ENCODE measurements at regions not wholly inside any gene's neighbourhood (a gene's known extent, or its start where the extent isn't known, plus 50 kb on each side); places are given as distances from the start of the nearest gene placed in this dataset.
"Not testable (repeated sequence)": the region's sequence is repeated elsewhere in the genome, so short reads cannot be mapped to it uniquely, and the experiment has no call there.

DNA sequence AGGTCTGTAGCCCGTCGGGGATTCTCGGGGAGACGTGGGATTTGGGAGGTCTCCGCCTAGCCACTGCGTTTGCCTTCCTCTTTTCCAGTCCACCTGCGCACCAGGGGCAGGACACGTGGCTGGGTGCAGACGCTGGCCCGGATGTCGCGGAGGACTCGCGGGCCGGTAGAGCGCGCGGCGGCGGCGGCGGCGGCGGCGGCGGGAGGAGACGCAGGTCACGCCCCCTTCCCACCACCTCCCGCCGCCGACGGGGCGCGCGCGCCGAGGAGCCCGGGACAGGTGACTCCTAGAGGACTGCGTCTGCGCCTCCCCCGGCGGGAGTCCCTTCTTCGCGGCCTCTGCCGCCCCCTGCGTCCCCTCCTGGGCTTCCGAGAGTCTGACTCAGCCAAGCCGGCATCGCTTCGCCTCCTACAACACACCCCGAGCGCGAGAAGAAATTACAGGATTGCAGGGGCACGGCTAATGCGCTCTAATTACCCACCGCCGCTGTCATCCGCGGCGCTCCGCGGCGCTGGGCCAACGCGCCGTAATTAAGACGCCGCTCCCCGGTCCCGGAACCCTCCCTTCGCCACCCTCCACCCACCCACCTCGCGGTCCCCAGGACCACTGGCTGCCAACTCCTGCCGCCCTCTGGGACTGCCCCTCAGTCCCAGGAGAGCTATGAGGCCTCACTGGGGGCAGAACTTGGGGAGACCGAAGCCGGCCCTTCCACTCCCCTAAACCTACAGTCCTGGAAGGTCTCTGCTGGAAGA is 124.5 kb downstream of the MRPL14 start:
- DNase-seq (ENCODE audit: low spot score in 2 of 2, unreplicated experiment in 2 of 2): peak; percentile 40 to 63
- no peaks in the 10 kb centered on the region for H3K9me3 Mint-ChIP-seq

DNA sequence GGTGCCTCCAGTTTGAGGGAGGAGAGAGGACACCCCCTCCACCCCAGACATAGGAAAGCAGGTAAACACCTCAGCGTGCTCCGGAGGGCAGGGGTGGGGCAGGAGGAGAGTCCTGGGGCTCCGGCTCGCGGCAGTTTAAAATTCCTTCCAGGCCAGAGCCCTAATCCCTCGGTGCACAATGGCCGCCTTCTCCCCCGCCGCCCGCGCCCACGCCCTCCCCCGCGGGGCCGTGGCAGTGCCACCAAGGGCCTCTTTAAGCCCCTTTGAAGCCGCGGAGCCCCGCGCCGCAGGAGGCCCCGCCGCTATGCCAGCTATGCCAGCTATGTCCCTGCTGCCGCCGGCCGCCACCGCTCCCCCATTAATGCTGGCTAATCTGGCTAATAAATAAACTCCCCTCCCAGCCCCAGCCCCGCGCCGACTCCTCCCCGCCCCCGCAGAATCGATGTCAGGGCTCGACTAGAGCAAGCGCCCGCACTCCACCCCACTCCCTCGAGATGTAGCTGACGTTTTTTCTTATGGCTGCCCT is 125.1 kb downstream of the MRPL14 start:
- peaks cover 5% of the 10 kb centered on the region for H3K36me3 Mint-ChIP-seq
- H3K4me1 Mint-ChIP-seq: peaks cover 27% of the 10 kb centered on the region
- no peaks in the 10 kb centered on the region for H3K9me3 Mint-ChIP-seq
- peak; percentile 44 to 66 for DNase-seq (ENCODE audit: low spot score in 2 of 2, unreplicated experiment in 2 of 2)
- no peak overlapping the region for H3K27ac Mint-ChIP-seq
- peak overlapping the region; percentile 10 for H3K4me3 Mint-ChIP-seq
- TF ChIP-seq, protein P1, sequence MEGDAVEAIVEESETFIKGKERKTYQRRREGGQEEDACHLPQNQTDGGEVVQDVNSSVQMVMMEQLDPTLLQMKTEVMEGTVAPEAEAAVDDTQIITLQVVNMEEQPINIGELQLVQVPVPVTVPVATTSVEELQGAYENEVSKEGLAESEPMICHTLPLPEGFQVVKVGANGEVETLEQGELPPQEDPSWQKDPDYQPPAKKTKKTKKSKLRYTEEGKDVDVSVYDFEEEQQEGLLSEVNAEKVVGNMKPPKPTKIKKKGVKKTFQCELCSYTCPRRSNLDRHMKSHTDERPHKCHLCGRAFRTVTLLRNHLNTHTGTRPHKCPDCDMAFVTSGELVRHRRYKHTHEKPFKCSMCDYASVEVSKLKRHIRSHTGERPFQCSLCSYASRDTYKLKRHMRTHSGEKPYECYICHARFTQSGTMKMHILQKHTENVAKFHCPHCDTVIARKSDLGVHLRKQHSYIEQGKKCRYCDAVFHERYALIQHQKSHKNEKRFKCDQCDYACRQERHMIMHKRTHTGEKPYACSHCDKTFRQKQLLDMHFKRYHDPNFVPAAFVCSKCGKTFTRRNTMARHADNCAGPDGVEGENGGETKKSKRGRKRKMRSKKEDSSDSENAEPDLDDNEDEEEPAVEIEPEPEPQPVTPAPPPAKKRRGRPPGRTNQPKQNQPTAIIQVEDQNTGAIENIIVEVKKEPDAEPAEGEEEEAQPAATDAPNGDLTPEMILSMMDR (IDR thresholded peaks at IDR 0.05; ENCODE audit: unreplicated experiment): no peak
- H3K27me3 Mint-ChIP-seq (ENCODE audit: low read depth): peaks cover 11% of the 10 kb centered on the region

More for the DNA sequence above, 124.5 kb downstream of the MRPL14 start:
- no peak overlapping the region for H3K27ac Mint-ChIP-seq
- H3K4me3 Mint-ChIP-seq: peak overlapping the region; percentile 52
- H3K4me1 Mint-ChIP-seq: peaks cover 27% of the 10 kb centered on the region
- peaks cover 5% of the 10 kb centered on the region for H3K36me3 Mint-ChIP-seq
- H3K27me3 Mint-ChIP-seq (ENCODE audit: low read depth): peaks cover 11% of the 10 kb centered on the region
- TF ChIP-seq, protein P1 (IDR thresholded peaks at IDR 0.05; ENCODE audit: unreplicated experiment): no peak

DNA sequence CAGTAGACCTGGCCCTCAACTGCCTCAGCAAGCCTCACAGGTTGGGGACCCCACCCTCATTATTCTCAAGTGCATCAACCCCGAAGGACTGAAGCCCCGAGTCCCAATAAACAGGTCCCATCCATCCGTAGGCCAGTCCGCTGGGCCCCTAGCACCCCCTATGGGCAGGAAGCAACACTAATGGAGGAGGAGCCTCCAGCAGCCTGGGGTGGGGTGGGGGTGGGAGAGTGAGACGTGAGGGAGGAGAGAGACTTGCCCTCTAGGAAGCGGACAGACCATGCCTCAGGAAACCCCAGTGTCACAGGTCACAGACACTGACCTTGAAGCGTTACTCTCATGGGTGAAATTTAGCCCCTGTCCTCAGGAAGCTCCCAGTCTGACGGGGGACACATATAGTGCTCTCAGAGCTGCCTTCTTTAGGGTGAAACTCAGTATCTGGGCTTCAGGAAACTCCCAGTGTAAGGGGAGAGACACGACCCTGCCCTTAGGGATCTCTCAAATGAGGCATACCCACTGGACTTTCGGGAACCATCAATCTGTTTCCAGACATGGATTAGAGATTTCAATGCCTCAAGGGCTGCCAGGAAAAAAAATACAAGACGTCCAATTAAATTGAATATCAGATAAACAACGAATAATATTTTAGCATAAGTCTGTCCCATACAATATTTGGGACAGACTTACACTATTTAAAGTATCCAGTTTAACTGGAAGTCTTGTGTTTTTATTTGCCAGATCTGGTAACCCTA is 125.8 kb downstream of the MRPL14 start:
- Mint-ChIP-seq H3K4me3 (peak overlapping the region; percentile 27), H3K4me1 (peaks cover 27% of the 10 kb centered on the region), H3K27ac (no peak overlapping the region), H3K36me3 (peaks cover 5% of the 10 kb centered on the region), H3K9me3 (no peaks in the 10 kb centered on the region), H3K27me3 (ENCODE audit: low read depth) (peaks cover 11% of the 10 kb centered on the region)
- DNase-seq (ENCODE audit: low spot score in 2 of 2, unreplicated experiment in 2 of 2): no peak
- TF ChIP-seq, protein P1 (IDR thresholded peaks at IDR 0.05; ENCODE audit: unreplicated experiment): no peak

DNA sequence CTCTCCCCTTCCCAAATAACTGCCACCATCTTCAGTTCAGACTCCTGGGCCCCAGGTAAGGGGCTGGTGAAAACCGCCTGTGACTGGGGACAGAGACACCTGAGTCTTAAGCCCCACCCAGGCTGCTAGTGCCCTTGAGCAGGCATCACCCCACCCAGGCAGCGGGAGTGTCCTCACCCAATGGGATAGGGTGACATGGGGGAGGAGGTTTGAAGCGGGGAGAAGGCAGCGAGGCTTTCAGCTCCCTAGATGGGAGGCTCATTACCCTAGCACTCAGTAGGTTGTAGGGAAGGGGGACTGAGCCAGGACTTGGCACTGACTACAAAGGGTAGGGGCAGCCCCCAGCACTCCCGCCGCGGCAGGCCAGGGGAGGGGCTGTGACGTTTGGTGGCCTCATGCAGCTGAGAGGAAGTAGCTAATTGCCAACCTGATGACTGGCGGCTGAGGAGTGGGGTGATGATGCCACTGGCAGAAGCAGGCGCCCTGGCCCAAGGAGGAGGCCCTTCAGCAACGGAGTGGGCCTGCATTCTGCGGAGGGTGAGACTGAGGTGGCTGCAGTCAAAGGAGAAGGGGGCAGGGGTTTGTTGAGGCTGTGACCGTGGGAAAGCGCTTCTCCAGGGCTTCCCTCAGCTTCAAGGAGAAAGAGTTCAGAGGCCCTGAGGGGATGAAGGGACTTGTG is 126.9 kb downstream of the MRPL14 start:
- TF ChIP-seq, protein P1 (IDR thresholded peaks at IDR 0.05; ENCODE audit: unreplicated experiment): no peak
- Mint-ChIP-seq H3K27me3 (ENCODE audit: low read depth) (peaks cover 11% of the 10 kb centered on the region), H3K4me3 (no peak overlapping the region), H3K9me3 (no peaks in the 10 kb centered on the region), H3K36me3 (peaks cover 5% of the 10 kb centered on the region), H3K4me1 (peaks cover 24% of the 10 kb centered on the region), H3K27ac (peak overlapping the region; percentile 19)
- DNase-seq (ENCODE audit: low spot score in 2 of 2, unreplicated experiment in 2 of 2): no peak

DNA sequence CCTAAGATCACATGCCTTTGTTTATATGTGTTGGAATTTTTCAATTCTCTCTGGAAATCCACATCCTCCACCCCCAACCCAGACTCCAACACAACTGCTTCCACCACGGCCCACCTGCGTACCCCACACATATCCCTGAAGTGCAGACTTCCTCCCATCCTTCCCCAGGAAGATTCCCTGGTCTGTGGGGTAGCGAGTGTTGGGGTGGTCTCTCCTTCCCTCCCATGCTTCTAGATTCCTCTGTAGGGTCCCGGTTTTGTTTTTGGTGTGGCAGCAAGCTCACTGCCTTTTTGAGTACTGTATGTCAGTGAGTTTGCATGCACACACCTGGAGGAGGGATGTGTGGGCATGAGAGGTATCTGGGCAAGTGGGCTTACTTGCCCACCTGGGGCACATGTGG is 127.6 kb downstream of the MRPL14 start:
- no peak for DNase-seq (ENCODE audit: low spot score in 2 of 2, unreplicated experiment in 2 of 2)
- no peak overlapping the region for H3K27ac Mint-ChIP-seq
- TF ChIP-seq, protein P1 (IDR thresholded peaks at IDR 0.05; ENCODE audit: unreplicated experiment): no peak
- H3K4me1 Mint-ChIP-seq: peaks cover 19% of the 10 kb centered on the region
- H3K4me3 Mint-ChIP-seq: no peak overlapping the region
- H3K9me3 Mint-ChIP-seq: no peaks in the 10 kb centered on the region
- peaks cover 9% of the 10 kb centered on the region for H3K27me3 Mint-ChIP-seq (ENCODE audit: low read depth)
- H3K36me3 Mint-ChIP-seq: peaks cover 5% of the 10 kb centered on the region

DNA sequence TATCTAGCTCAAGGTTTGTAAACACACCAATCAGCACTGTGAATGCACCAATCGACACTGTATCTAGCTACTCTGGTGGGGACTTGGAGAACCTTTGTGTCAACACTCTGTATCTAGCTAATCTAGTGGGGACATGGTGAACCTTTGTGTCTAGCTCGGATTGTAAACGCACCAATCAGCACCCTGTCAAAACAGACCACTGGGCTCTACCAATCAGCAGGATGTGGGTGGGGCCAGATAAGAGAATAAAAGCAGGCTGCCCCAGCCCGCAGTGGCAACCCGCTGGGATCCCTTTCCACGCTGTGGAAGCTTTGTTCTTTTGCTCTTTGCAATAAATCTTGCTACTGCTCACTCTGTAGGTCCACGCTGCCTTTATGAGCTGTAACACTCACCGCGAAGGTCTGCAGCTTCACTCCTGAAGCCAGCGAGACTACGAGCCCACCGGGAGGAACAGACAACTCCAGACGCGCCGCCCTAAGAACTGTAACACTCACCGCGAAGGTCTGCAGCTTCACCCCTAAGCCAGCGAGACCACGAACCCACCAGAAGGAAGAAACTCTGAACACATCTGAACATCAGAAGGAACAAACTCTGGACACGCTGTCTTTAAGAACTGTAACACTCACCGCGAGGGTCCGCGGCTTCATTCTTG is 128.5 kb downstream of the MRPL14 start:
- H3K27ac Mint-ChIP-seq; H3K27me3 Mint-ChIP-seq (ENCODE audit: low read depth); H3K4me3 Mint-ChIP-seq; H3K9me3 Mint-ChIP-seq; H3K36me3 Mint-ChIP-seq; DNase-seq (ENCODE audit: low spot score in 2 of 2, unreplicated experiment in 2 of 2): not testable (repeated sequence)
- peaks cover 22% of the 10 kb centered on the region for H3K4me1 Mint-ChIP-seq

DNA sequence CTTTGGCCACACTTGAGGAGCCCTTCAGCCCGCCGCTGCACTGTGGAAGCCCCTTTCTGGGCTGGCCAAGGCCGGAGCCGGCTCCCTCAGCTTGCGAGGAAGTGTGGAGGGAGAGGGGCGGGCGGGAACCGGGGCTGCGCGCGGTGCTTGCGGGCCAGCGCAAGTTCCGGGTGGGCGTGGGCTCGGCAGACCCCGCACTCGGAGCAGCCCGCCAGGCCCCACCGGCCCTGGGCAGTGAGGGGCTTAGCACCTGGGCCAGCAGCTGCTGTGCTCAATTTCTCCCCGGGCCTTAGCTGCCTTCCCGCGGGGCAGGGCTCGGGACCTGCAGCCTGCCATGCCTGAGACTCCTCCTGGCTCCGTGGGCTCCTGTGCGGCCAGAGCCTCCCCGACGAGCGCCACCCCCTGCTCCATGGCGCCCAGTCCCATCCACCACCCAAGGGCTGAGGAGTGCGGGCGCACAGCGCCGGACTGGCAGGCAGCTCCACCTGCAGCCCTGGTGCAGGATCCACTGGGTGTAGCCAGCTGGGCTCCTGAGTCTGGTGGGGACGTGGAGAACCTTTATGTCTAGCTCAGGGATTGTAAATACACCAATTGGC is 129.2 kb downstream of the MRPL14 start:
- H3K27ac Mint-ChIP-seq; DNase-seq (ENCODE audit: low spot score in 2 of 2, unreplicated experiment in 2 of 2); H3K27me3 Mint-ChIP-seq (ENCODE audit: low read depth); H3K9me3 Mint-ChIP-seq; H3K4me3 Mint-ChIP-seq; H3K36me3 Mint-ChIP-seq: not testable (repeated sequence)
- H3K4me1 Mint-ChIP-seq: peaks cover 22% of the 10 kb centered on the region
